SKM-1 treated with dmso at 0.1 percent for 144 hours (cell line): ENCODE measurements at regions not wholly inside any gene's neighbourhood (a gene's known extent, or its start where the extent isn't known, plus 50 kb on each side); places are given as distances from the start of the nearest gene placed in this dataset.

Experiments
- DNase-seq: peaks from one replicate; lab custom pipeline; 2025; ENCODE audit not compliant: unreplicated experiment; lab: John Stamatoyannopoulos, UW

DNA sequence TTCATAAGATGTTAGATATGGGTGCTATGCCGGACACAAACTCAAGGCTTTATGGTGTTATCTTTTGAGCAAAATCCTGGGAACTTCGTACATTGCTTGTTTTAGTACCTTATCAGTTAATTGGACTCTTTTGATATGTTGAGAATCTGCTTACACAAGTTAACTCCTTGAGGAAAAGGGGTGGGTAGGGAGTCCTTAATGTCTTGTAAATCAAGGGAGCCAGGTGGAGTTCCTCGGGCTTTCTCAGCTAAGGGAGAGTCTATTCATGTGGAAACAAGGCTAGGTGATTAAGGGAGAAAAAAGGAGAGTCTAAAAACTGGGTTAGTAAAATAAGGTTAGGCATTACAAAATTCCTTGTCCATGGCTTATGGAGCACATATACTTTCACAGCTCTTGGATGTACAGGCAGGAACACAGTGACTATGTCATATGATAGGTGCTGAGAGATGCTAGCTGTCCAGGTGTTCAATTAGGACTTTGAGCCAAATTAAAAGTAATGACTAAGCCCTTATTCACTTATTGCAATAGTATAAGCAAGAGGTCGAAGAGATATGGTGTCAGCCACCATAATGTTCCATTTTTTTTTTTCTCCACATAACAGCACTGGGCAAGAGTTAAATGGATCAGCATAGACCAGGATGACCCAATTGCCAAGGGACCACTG lies 59.5 kb upstream of the DYNAP start:
- no peak for DNase-seq

DNA sequence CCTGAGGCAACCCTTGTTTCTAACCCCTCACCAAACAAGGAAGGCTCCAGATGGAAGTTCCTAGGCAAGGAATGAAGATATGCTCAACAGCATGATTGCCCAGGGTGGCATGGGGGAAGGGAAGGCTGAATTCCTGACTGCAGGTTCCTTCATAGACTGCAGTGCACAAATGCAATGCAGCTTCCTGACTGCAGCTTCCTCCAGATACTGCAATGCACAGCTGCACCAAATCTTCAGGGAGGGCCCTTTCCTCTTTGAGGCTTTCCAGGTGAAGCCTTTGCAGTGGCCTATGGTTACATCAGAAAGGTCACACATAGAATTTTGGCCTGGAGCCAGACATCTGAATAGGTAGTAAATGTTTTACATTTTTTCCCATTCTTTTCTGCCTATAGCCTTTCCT lies 58.8 kb upstream of the DYNAP start:
- no peak for DNase-seq

DNA sequence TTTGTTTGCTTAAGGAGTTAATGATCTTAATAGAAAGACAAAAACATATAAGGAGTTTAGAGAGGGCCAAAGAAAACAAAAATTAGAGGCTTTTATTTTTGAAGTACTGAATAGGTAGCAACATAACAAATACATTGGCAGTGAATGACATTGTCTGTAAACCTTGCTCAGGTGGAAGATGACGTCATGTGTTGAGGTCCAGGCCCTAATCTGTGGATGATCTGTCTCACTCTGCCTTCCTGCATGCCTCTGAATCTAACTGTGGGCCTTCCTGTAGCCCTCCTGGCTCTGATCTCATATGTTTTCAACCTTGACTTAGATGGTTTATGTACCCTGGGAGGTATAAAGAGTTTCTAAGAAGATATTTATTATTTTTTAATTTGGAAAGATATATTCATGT lies 58.1 kb upstream of the DYNAP start:
- DNase-seq: no peak
